22Rv1 (cell line): ENCODE measurements at regions not wholly inside any gene's neighbourhood (a gene's known extent, or its start where the extent isn't known, plus 50 kb on each side); places are given as distances from the start of the nearest gene placed in this dataset.
"Not testable (repeated sequence)": the region's sequence is repeated elsewhere in the genome, so short reads cannot be mapped to it uniquely, and the experiment has no call there.

ENCODE experiments used
- CTCF ChIP-seq: fragments of 450-650 bp; IDR thresholded peaks from 2 replicates; pipeline ENCODE4 v1.5.1; 2017; ENCODE audit warnings: mild to moderate bottlenecking
- ZFX ChIP-seq: fragments of 450-650 bp; IDR thresholded peaks from 2 replicates; pipeline ENCODE4 v1.6.1; 2017; ENCODE audit warnings: antibody characterized with exemption, borderline replicate concordance

GRCh38 chr1:83212033-83212432 lies 786.9 kb downstream of the TTLL7 start:
- not testable (repeated sequence) for TF ChIP-seq CTCF, ZFX
